CD4-positive, alpha-beta T cell (primary cell): ENCODE measurements at regions not wholly inside any gene's neighbourhood (a gene's known extent, or its start where the extent isn't known, plus 50 kb on each side); places are given as distances from the start of the nearest gene placed in this dataset.

Source experiments
- ATAC-seq: fragments of 200-7000 bp; cut with Tn5 transposase; one replicate; pipeline ENCODE4 v1.10.0; 2022; ENCODE audit warnings: mild to moderate bottlenecking; ENCODE audit not compliant: poor library complexity
- CTCF ChIA-PET: fragments of 350-600 bp; sonication (Branson Sonifier 250); formaldehyde crosslinking; loops from one replicate; lab custom pipeline; 2021; ENCODE audit warnings: antibody characterized with exemption, inconsistent platforms; lab: Charles Lee
- POLR2A ChIA-PET: fragments of 350-600 bp; sonication (Branson Sonifier 250); formaldehyde crosslinking; loops from one replicate; lab custom pipeline; 2021; ENCODE audit warnings: antibody characterized with exemption, inconsistent platforms; lab: Charles Lee
- DNase-seq, 14 experiments: peaks; one replicate each; pipeline ENCODE4 v3.0.0-alpha.2; 2013 to 2020; ENCODE audit warnings: mixed read lengths in 2 of 14
- H3K27ac ChIP-seq, 2 donors: one replicate each; pipeline versions ENCODE4 v1.5.1 to v1.7.0; 2013; ENCODE audit warnings: low read length in 2 of 2, low read depth in 1 of 2, mild to moderate bottlenecking in 1 of 2
- H3K27me3 ChIP-seq, 2 experiments: 1 replicate in 1 of 2; 2 replicates in 1 of 2; pipeline versions ENCODE4 v1.6.1 to v1.7.0; 2013; ENCODE audit warnings: low read length in 2 of 2, control low read depth in 1 of 2, mild to moderate bottlenecking in 1 of 2, moderate library complexity in 1 of 2; ENCODE audit not compliant: insufficient read depth in 2 of 2, control insufficient read depth in 1 of 2
- H3K36me3 ChIP-seq: one replicate; pipeline ENCODE4 v1.6.1; 2013; ENCODE audit warnings: low read length, control low read depth; ENCODE audit not compliant: insufficient read depth
- H3K4me1 ChIP-seq: one replicate; pipeline ENCODE4 v1.6.1; 2013; ENCODE audit warnings: low read length, control low read depth; ENCODE audit not compliant: insufficient read depth
- H3K4me3 ChIP-seq: one replicate; pipeline ENCODE4 v1.5.1; 2013; ENCODE audit warnings: mild to moderate bottlenecking, low read length, moderate library complexity
- H3K9me3 ChIP-seq, 2 experiments: 1 replicate in 1 of 2; 2 replicates in 1 of 2; pipeline versions ENCODE4 v1.6.1 to v1.7.0; 2013; ENCODE audit warnings: low read length in 2 of 2, mild to moderate bottlenecking in 2 of 2, control low read depth in 1 of 2, moderate library complexity in 1 of 2; ENCODE audit not compliant: control insufficient read depth in 1 of 2, insufficient read depth in 1 of 2
- H3K27ac Mint-ChIP-seq: one replicate; pipeline ENCODE4 v1.8.0; 2020; ENCODE audit warnings: mixed read lengths
- H3K27me3 Mint-ChIP-seq: one replicate; pipeline ENCODE4 v1.8.0; 2021; ENCODE audit warnings: mixed read lengths
- H3K36me3 Mint-ChIP-seq: one replicate; pipeline ENCODE4 v1.8.0; 2021; ENCODE audit warnings: low read depth, mixed read lengths
- H3K4me1 Mint-ChIP-seq: one replicate; pipeline ENCODE4 v1.8.0; 2021; ENCODE audit warnings: low read depth, mixed read lengths
- H3K4me3 Mint-ChIP-seq: one replicate; pipeline ENCODE4 v1.8.0; 2020; ENCODE audit warnings: mild to moderate bottlenecking, mixed read lengths
- H3K9me3 Mint-ChIP-seq: one replicate; pipeline ENCODE4 v1.8.0; 2020; ENCODE audit warnings: mixed read lengths
- intact Hi-C, 2 experiments: fragments of 100-400 bp; cut with DNase I in 1 of 2; cut with micrococcal nuclease in 1 of 2; formaldehyde crosslinking; loops; one replicate each; pipeline versions ENCODE4 v1.15.1 to v1.9.0; 2023 to 2025; cut with DNase I, micrococcal nuclease
- TF ChIP-seq, protein P1 (sequence below): fragments of 200-600 bp; IDR thresholded peaks from one replicate; pipeline ENCODE4 v1.8.0; 2022; ENCODE audit warnings: antibody characterized with exemption, mild to moderate bottlenecking

- ATAC-seq (no peak), DNase-seq (no peak)
- H3K27ac Mint-ChIP-seq = no peak overlapping the region
- H3K27ac ChIP-seq = no peak overlapping the region
- TF ChIP-seq, protein P1, sequence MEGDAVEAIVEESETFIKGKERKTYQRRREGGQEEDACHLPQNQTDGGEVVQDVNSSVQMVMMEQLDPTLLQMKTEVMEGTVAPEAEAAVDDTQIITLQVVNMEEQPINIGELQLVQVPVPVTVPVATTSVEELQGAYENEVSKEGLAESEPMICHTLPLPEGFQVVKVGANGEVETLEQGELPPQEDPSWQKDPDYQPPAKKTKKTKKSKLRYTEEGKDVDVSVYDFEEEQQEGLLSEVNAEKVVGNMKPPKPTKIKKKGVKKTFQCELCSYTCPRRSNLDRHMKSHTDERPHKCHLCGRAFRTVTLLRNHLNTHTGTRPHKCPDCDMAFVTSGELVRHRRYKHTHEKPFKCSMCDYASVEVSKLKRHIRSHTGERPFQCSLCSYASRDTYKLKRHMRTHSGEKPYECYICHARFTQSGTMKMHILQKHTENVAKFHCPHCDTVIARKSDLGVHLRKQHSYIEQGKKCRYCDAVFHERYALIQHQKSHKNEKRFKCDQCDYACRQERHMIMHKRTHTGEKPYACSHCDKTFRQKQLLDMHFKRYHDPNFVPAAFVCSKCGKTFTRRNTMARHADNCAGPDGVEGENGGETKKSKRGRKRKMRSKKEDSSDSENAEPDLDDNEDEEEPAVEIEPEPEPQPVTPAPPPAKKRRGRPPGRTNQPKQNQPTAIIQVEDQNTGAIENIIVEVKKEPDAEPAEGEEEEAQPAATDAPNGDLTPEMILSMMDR = no peak
- H3K27me3 Mint-ChIP-seq = peaks cover 23% of the 10 kb centered on the region
- H3K4me1 ChIP-seq = no peaks in the 10 kb centered on the region
- H3K4me1 Mint-ChIP-seq = no peaks in the 10 kb centered on the region
- H3K27me3 ChIP-seq = peaks cover 0 to 5% of the 10 kb centered on the region in 2 experiments
- POLR2A ChIA-PET = no interaction called here
- intact Hi-C loops = no loop called here
- no peak overlapping the region for H3K4me3 ChIP-seq
- H3K9me3 ChIP-seq = no peaks in the 10 kb centered on the region
- H3K36me3 ChIP-seq = no peaks in the 10 kb centered on the region
- H3K36me3 Mint-ChIP-seq = no peaks in the 10 kb centered on the region
- H3K9me3 Mint-ChIP-seq = no peaks in the 10 kb centered on the region
- CTCF ChIA-PET = no interaction called here
- no peak overlapping the region for H3K4me3 Mint-ChIP-seq
Measured at GRCh38 chr6:40954446-40955177, 84.4 kb downstream of the UNC5CL start.

DNA sequence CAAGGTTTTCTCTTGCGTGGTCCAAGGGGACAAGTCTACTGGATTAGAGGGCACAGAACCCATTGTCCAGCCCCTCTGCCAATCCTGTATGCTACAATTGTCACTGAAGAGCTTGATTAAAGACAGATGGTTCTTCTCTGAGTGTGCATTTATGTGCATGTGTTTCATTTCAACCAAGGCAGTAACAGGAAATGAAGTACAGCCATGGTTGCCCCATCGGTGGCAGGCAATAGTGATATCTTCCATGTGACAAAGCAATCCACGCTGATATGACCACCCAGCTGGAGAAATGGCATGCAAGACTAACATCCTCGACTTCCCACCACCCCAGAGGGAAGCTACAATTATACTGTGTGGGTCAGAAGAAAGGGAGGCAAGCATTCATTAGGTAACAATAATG lies 85.5 kb downstream of the UNC5CL start:
- H3K4me3 Mint-ChIP-seq = no peak overlapping the region
- no peaks in the 10 kb centered on the region for H3K36me3 Mint-ChIP-seq
- intact Hi-C loops = no loop called here
- peaks cover 23% of the 10 kb centered on the region for H3K27me3 Mint-ChIP-seq
- Histone ChIP-seq H3K4me3 (no peak overlapping the region), H3K27me3 (peaks cover 0 to 5% of the 10 kb centered on the region in 2 experiments), H3K27ac (no peak overlapping the region), H3K9me3 (no peaks in the 10 kb centered on the region), H3K4me1 (no peaks in the 10 kb centered on the region), H3K36me3 (no peaks in the 10 kb centered on the region)
- no peak for DNase-seq
- CTCF ChIA-PET = no interaction called here
- TF ChIP-seq, protein P1 = no peak
- H3K4me1 Mint-ChIP-seq = no peaks in the 10 kb centered on the region
- no peaks in the 10 kb centered on the region for H3K9me3 Mint-ChIP-seq
- H3K27ac Mint-ChIP-seq = no peak overlapping the region
- ATAC-seq = no peak
- POLR2A ChIA-PET = no interaction called here

GRCh38 chr6:40950986-40951698 lies 87.9 kb downstream of the UNC5CL start:
- Histone ChIP-seq H3K27me3 (peaks cover 0 to 5% of the 10 kb centered on the region in 2 experiments), H3K27ac (no peak overlapping the region), H3K9me3 (no peaks in the 10 kb centered on the region), H3K36me3 (no peaks in the 10 kb centered on the region), H3K4me1 (no peaks in the 10 kb centered on the region), H3K4me3 (no peak overlapping the region)
- TF ChIP-seq, protein P1 = no peak
- Mint-ChIP-seq H3K9me3 (no peaks in the 10 kb centered on the region), H3K36me3 (no peaks in the 10 kb centered on the region), H3K4me3 (no peak overlapping the region), H3K4me1 (no peaks in the 10 kb centered on the region), H3K27me3 (peaks cover 23% of the 10 kb centered on the region), H3K27ac (no peak overlapping the region)
- no peak for ATAC-seq
- ChIA-PET POLR2A (interaction anchor here (0.6 kb wide), 1 partner anchor 16 kb away, joined by 3 read pairs; no protein-coding TSS in a partner anchor), CTCF (no interaction called here)
- no peak for DNase-seq
- intact Hi-C loops = no loop called here
